ENCODE measurements at regions not wholly inside any gene's neighbourhood (a gene's known extent, or its start where the extent isn't known, plus 50 kb on each side); places are given as distances from the start of the nearest gene placed in this dataset. TPM values are rescaled to one million over a fixed set of nuclear protein-coding genes. Genes with fewer than 3 reads are reported as not detected.

GRCh38 chr12:42663621-42664020 is 74.1 kb upstream of the PRICKLE1 start:
- no peak for DNase-seq (ENCODE audit: low spot score in 2 of 2)
- no peak for FAIRE-seq

DNA sequence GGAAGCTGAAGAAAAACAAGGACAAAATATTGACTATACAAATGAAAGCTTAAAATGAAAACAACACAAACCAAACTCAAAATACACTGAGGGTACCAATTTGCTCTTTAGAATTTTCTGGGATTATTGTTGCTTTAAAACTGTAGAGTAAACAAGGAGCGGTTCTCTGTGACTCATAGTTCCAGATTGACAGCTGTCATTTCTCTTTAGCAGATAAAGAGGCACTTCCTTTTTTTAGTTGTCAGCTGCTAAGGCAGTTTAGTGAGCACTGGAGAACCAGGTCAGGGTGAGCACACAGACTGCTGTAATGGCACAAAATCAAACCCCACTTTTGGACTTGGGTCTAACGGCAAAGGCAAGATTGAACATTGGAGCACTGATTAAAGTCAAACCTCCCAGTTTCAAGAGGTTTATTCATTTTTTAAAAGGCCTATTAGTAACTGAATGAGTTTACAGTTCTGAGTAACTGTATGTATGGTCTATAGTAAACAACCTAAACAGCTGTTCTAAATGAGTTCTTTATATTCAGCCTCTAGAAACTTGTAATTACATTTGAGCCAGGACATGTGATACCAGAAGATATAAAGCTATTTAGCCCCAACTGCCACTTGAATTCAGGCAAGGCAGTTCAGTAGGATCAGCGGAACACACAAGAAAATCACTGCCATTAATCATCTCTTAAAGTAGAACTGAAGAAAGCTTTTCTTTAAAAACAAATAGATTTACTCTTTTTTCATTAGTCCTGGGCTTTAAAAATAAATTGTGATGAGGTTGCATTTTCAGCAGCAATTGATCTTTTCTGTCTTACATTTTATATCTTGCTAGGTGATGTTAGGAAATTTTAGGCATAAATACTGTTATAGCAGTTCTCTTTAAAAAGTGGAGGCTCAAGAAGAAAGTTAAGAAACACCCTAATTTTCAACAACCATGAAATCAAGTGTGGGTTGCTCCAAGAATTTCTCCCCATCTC is 71.7 kb upstream of the PRICKLE1 start:
- DNase-seq (ENCODE audit: low spot score in 2 of 2) (no peak), FAIRE-seq (no peak)

GRCh38 chr12:42660117-42660516 is 70.6 kb upstream of the PRICKLE1 start:
- FAIRE-seq: no peak

GRCh38 chr12:42652048-42652447 is 62.5 kb upstream of the PRICKLE1 start:
- no peak for FAIRE-seq
- no peak for DNase-seq (ENCODE audit: low spot score in 2 of 2)

More at GRCh38 chr12:42660117-42660516, 70.6 kb upstream of the PRICKLE1 start:
- no peak for DNase-seq (ENCODE audit: low spot score in 2 of 2)

DNA sequence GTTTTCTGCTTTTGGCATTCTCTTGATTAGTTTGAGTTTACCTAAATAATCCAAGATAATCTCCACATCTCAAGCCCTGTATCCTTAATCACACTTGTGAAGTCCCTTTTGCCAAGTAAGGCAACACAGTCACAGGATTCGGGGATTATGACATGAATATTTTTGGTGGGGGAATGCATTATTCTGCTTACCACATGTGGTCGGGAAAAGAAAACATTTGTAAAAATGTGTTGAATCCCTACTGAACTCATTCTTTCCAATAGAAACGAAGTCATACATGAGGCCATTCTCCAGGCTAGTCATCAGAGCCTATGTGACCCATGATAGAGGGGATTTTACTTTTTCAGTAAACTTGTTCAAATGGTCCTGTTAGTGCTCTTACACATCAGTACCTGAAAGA is 58.5 kb upstream of the PRICKLE1 start:
- no peak for FAIRE-seq
- DNase-seq (ENCODE audit: low spot score in 2 of 2): no peak

DNA sequence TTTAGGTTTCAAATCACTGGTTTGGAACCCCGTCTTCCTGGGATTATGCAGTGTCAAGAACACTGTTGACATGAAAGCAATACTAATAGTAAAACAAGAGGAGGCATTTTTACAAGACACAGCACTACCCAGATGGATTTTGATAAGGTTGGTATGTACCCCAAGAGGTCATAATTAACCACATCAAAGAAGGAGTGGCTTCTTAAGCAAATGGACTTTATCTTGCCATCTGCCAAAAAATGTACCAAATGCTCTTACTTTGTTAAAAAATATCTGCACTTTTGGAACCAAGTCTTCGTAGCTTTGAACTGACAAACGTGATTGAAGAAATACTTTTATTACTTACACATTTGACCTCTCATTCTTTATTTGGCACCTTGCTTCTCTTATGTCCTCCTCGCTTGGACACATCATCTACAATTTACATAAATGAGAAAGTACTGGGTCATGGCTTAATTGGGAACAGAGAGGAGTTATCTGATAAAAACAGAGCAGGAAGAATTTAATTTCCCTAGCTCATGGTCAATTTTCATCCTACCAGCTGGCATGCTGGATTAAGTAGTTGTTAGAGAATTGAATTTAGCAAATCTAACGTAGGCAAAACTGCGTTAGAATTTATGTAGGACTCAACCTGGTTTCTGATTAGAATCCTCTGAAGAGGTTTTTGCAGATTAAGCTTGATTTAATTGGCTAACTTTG is 54.5 kb upstream of the PRICKLE1 start:
- no peak for FAIRE-seq
- no peak for DNase-seq (ENCODE audit: low spot score in 2 of 2)

DNA sequence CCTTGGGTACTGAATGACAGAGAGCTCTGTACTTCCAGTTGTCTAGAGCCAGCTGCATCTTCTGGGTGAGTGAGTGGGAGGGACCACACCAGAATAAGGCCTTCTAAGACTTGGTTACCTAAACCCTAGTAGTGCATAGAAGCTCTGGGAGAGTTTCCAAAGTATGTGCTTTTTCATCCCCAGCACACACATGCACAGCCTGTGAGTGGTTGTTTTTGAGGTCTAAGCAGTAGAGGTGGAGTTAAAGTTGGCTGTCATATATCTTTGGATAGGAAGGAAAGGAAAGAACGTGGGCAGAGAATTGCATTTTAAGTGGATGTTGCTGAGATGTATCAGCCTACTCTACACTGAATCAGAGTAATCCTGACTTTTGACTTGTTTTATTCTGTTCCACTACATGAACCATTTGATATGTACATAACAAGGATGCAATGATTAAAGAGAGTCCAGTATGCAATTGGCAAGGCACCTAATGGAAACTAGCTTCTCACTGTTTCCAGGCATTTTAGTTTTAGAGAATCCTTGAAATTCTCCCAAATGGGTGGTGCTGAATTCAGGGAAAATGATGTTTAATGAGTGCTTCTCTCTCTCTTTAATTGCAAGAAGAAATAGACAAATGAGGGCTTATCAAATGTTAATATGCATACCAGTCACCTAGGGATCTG is 51.8 kb upstream of the PRICKLE1 start:
- DNase-seq (ENCODE audit: low spot score in 2 of 2) (no peak), FAIRE-seq (no peak)

DNA sequence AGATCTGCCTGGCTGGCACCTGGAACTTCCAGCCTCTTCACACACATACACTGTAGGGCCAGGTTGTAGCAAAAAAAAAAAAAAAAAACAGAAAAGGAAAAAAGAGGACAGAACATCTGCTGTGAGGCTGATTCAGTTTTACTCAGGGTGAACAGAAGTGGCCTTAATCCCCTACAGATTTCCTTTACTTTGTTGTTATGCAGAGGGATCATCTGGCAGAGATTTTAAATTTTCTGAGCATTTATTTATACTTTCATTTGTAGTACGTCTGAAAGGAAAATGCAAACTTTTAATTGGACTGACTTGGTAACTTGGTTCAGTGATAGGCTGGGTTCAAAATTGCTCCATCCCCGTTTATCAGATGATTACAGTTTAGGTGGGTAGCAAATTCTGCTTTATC is 50.8 kb upstream of the PRICKLE1 start:
- DNase-seq (ENCODE audit: low spot score in 2 of 2) (no peak), FAIRE-seq (no peak)

- DNase-seq (ENCODE audit: low spot score in 2 of 2): no peak
- no peak for FAIRE-seq
Measured at GRCh38 chr12:42639556-42639955, 50.0 kb upstream of the PRICKLE1 start.

Small RNA genes lying in the stretch of these regions (small RNA-seq; reads per million reads assigned to genes)
- gene MRPS36P5 (not detected), gene RPS27P21 (not detected)
